ENCODE measurements at regions not wholly inside any gene's neighbourhood (a gene's known extent, or its start where the extent isn't known, plus 50 kb on each side); places are given as distances from the start of the nearest gene placed in this dataset.
"Not testable (repeated sequence)": the region's sequence is repeated elsewhere in the genome, so short reads cannot be mapped to it uniquely, and the experiment has no call there.

- no peak for DNase-seq (ENCODE audit: low read depth, low spot score)
- H3K4me3 Mint-ChIP-seq, result no peak overlapping the region
- H3K36me3 Mint-ChIP-seq (ENCODE audit: low read depth), result no peaks in the 10 kb centered on the region
- H3K9me3 Mint-ChIP-seq, result no peaks in the 10 kb centered on the region
- TF ChIP-seq, protein P1, sequence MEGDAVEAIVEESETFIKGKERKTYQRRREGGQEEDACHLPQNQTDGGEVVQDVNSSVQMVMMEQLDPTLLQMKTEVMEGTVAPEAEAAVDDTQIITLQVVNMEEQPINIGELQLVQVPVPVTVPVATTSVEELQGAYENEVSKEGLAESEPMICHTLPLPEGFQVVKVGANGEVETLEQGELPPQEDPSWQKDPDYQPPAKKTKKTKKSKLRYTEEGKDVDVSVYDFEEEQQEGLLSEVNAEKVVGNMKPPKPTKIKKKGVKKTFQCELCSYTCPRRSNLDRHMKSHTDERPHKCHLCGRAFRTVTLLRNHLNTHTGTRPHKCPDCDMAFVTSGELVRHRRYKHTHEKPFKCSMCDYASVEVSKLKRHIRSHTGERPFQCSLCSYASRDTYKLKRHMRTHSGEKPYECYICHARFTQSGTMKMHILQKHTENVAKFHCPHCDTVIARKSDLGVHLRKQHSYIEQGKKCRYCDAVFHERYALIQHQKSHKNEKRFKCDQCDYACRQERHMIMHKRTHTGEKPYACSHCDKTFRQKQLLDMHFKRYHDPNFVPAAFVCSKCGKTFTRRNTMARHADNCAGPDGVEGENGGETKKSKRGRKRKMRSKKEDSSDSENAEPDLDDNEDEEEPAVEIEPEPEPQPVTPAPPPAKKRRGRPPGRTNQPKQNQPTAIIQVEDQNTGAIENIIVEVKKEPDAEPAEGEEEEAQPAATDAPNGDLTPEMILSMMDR (conservative IDR thresholded peaks at IDR 0.05), result no peak
- H3K27ac Mint-ChIP-seq (ENCODE audit: unreplicated experiment), result no peak overlapping the region
- H3K4me1 Mint-ChIP-seq, result no peaks in the 10 kb centered on the region
- no peaks in the 10 kb centered on the region for H3K27me3 Mint-ChIP-seq (ENCODE audit: low read depth)
Measured at GRCh38 chr4:116320859-116321258, 764.5 kb downstream of the TRAM1L1 start.

DNA sequence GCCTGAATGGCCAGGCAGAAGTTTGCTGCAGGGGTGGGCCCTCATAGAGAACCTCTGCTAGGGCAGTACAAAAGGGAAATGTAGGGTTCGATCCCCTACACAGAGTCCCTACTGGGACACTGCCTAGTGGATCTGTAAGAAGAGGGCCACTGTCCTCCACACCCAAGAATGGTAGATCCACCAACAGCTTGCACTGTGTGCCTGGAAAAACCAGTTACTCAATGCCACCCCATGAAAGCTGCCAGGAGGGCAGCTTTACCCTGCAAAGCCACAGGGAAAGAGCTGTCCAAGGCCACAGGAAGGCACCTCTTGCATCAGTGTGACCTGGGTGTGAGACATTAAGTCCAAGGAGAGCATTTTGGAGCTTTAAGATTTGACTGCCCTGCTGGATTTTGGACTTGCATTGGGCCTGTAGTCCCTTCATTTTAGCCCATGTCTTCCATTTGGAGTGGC lies 781.6 kb downstream of the TRAM1L1 start:
- H3K27ac Mint-ChIP-seq (ENCODE audit: unreplicated experiment), result no peak overlapping the region
- TF ChIP-seq, protein P1 (conservative IDR thresholded peaks at IDR 0.05), result no peak
- H3K36me3 Mint-ChIP-seq (ENCODE audit: low read depth), result no peaks in the 10 kb centered on the region
- H3K4me3 Mint-ChIP-seq, result no peak overlapping the region
- H3K27me3 Mint-ChIP-seq (ENCODE audit: low read depth), result no peaks in the 10 kb centered on the region
- DNase-seq (ENCODE audit: low read depth, low spot score), result no peak
- no peaks in the 10 kb centered on the region for H3K4me1 Mint-ChIP-seq
- peaks cover 10% of the 10 kb centered on the region for H3K9me3 Mint-ChIP-seq

DNA sequence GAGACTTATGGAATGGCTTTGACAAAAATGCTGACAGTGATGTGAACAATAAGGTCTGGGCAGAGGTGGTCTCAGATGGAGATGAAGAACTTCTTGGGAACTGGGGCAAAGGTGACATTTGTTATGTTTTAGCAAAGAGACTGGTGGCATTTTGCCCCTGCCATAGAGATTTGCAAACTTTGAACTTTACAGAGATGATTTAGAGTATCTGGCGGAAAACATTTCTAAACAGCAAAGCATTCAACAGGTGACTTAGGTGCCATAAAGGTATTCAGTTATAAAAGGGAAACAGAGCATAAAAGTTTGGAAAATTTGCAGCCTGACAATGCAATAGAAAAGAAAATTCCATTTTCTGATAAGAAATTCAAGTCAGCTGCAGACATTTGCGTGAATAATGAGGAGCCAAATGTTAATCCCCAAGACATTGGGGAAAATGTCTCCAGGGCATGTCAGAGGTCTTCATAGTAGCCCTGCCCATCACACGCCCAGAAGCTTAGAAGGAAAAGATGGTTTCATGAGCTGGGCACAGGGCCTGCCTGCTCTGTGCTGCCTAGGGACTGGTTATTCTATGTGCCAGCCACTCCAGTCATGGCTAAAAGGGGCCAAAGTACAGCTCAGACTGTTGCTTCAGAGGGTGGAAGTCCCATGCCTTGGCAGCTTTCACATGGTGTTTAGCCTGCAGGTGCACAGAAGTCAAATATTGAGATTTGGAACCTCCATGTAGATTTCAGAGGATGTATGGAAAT lies 782.2 kb downstream of the TRAM1L1 start:
- no peaks in the 10 kb centered on the region for H3K27me3 Mint-ChIP-seq (ENCODE audit: low read depth)

GRCh38 chr4:116275006-116275405 lies 810.4 kb downstream of the TRAM1L1 start:
- Mint-ChIP-seq H3K9me3 (no peaks in the 10 kb centered on the region), H3K27me3 (ENCODE audit: low read depth) (no peaks in the 10 kb centered on the region), H3K4me1 (no peaks in the 10 kb centered on the region), H3K4me3 (no peak overlapping the region), H3K27ac (ENCODE audit: unreplicated experiment) (no peak overlapping the region), H3K36me3 (ENCODE audit: low read depth) (no peaks in the 10 kb centered on the region)
- TF ChIP-seq, protein P1 (conservative IDR thresholded peaks at IDR 0.05), result no peak
- DNase-seq (ENCODE audit: low read depth, low spot score), result no peak

More for the DNA sequence above, 782.2 kb downstream of the TRAM1L1 start:
- no peak for DNase-seq (ENCODE audit: low read depth, low spot score)
- Mint-ChIP-seq H3K9me3 (peaks cover 10% of the 10 kb centered on the region), H3K4me1 (no peaks in the 10 kb centered on the region), H3K4me3 (no peak overlapping the region), H3K36me3 (ENCODE audit: low read depth) (no peaks in the 10 kb centered on the region), H3K27ac (ENCODE audit: unreplicated experiment) (no peak overlapping the region)
- TF ChIP-seq, protein P1 (conservative IDR thresholded peaks at IDR 0.05), result no peak

DNA sequence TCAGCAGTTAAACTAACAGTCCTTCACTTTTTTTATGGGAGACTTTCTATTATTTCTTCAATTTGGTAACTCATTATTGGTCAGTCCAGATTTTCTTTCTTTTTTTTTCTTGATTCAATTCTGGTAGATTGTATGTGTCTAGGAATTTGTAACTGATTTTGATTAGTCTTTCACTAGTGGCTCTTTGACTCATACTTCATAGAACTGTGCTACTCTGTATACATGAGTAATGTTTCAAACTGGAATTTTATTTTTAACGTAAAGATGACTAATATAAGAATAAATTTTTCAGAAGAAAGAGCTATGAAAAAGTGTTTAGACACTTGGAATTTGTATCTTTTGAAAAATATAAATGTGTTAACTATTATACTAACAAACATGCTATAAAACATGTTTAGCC lies 813.0 kb downstream of the TRAM1L1 start:
- DNase-seq (ENCODE audit: low read depth, low spot score), result no peak
- Mint-ChIP-seq H3K4me1 (peaks cover 6% of the 10 kb centered on the region), H3K27ac (ENCODE audit: unreplicated experiment) (no peak overlapping the region), H3K4me3 (no peak overlapping the region), H3K36me3 (ENCODE audit: low read depth) (no peaks in the 10 kb centered on the region), H3K9me3 (peaks cover 7% of the 10 kb centered on the region), H3K27me3 (ENCODE audit: low read depth) (no peaks in the 10 kb centered on the region)
- TF ChIP-seq, protein P1 (conservative IDR thresholded peaks at IDR 0.05), result no peak

- H3K4me3 Mint-ChIP-seq; DNase-seq (ENCODE audit: low read depth, low spot score); H3K27ac Mint-ChIP-seq (ENCODE audit: unreplicated experiment); H3K4me1 Mint-ChIP-seq; H3K27me3 Mint-ChIP-seq (ENCODE audit: low read depth); H3K36me3 Mint-ChIP-seq (ENCODE audit: low read depth): not testable (repeated sequence)
- peaks cover 12% of the 10 kb centered on the region for H3K9me3 Mint-ChIP-seq
Measured at GRCh38 chr4:116260931-116261330, 824.4 kb downstream of the TRAM1L1 start.
